NCI-H187 (cell line): ENCODE measurements at regions not wholly inside any gene's neighbourhood (a gene's known extent, or its start where the extent isn't known, plus 50 kb on each side); places are given as distances from the start of the nearest gene placed in this dataset.

ENCODE experiments used
- DNase-seq, 2 experiments: peaks; one replicate each; lab custom pipeline; 2025; lab: John Stamatoyannopoulos, UW

GRCh38 chr13:107864543-107865317 is 350.6 kb downstream of the LIG4 start:
- DNase-seq = peak; percentile 17 to 90

- DNase-seq = no peak
Measured at GRCh38 chr13:107860284-107860683, 355.1 kb downstream of the LIG4 start.

GRCh38 chr13:107854880-107855279 is 360.5 kb downstream of the LIG4 start:
- no peak for DNase-seq

- no peak for DNase-seq
Measured at GRCh38 chr13:107852072-107852471, 363.3 kb downstream of the LIG4 start.

- no peak for DNase-seq
Measured at GRCh38 chr13:107851670-107852069, 363.7 kb downstream of the LIG4 start.

- peak in 1 of 2 experiments; percentile 53 for DNase-seq
Measured at GRCh38 chr13:107847406-107847805, 367.9 kb downstream of the LIG4 start.

GRCh38 chr13:107846642-107847041 is 368.7 kb downstream of the LIG4 start:
- no peak for DNase-seq

GRCh38 chr13:107845911-107846310 is 369.4 kb downstream of the LIG4 start:
- DNase-seq = peak in 1 of 2 experiments; percentile 47

- DNase-seq = no peak
Measured at GRCh38 chr13:107843681-107844080, 371.7 kb downstream of the LIG4 start.

- no peak for DNase-seq
Measured at GRCh38 chr13:107843281-107843680, 372.1 kb downstream of the LIG4 start.

GRCh38 chr13:107842562-107843180 is 372.7 kb downstream of the LIG4 start:
- DNase-seq = no peak

GRCh38 chr13:107838588-107839161 is 376.7 kb downstream of the LIG4 start:
- peak; percentile 88 to 92 for DNase-seq

- DNase-seq = no peak
Measured at GRCh38 chr13:107836685-107837084, 378.7 kb downstream of the LIG4 start.

- no peak for DNase-seq
Measured at GRCh38 chr13:107835339-107836018, 379.9 kb downstream of the LIG4 start.

GRCh38 chr13:107834717-107835116 is 380.6 kb downstream of the LIG4 start:
- DNase-seq = no peak

GRCh38 chr13:107834281-107834680 is 381.1 kb downstream of the LIG4 start:
- DNase-seq = no peak

GRCh38 chr13:107832500-107833100 is 382.7 kb downstream of the LIG4 start:
- no peak for DNase-seq

- no peak for DNase-seq
Measured at GRCh38 chr13:107830804-107831203, 384.5 kb downstream of the LIG4 start.

GRCh38 chr13:107827840-107828549 is 387.3 kb downstream of the LIG4 start:
- no peak for DNase-seq

GRCh38 chr13:107824635-107825034 is 390.7 kb downstream of the LIG4 start:
- peak; percentile 85 to 86 for DNase-seq

GRCh38 chr13:107822006-107822405 is 393.3 kb downstream of the LIG4 start:
- no peak for DNase-seq

- no peak for DNase-seq
Measured at GRCh38 chr13:107821492-107821891, 393.8 kb downstream of the LIG4 start.
